GM21360 (cell line): ENCODE measurements at regions not wholly inside any gene's neighbourhood (a gene's known extent, or its start where the extent isn't known, plus 50 kb on each side); places are given as distances from the start of the nearest gene placed in this dataset.
"Not testable (repeated sequence)": the region's sequence is repeated elsewhere in the genome, so short reads cannot be mapped to it uniquely, and the experiment has no call there.

ENCODE experiments used
- ATAC-seq: cut with Tn5 transposase; IDR thresholded peaks from one replicate; pipeline ENCODE4 v1.9.1; 2021; ENCODE audit warnings: mild to moderate bottlenecking, moderate library complexity; ENCODE audit not compliant: unreplicated experiment

- ATAC-seq = no peak
Observed at GRCh38 chr6:144392536-144392935, 107.4 kb downstream of the UTRN start.

- no peak for ATAC-seq
Observed at GRCh38 chr6:144394210-144394609, 109.1 kb downstream of the UTRN start.

- ATAC-seq = no peak
Observed at GRCh38 chr6:144395014-144395413, 109.9 kb downstream of the UTRN start.

- no peak for ATAC-seq
Observed at GRCh38 chr6:144395826-144396225, 110.7 kb downstream of the UTRN start.

- ATAC-seq = no peak
Observed at GRCh38 chr6:144397141-144397540, 112.0 kb downstream of the UTRN start.

GRCh38 chr6:144400321-144400720 is 115.2 kb downstream of the UTRN start:
- ATAC-seq = no peak

GRCh38 chr6:144401736-144402733 is 116.9 kb downstream of the UTRN start:
- no peak for ATAC-seq

- no peak for ATAC-seq
Observed at GRCh38 chr6:144402750-144403149, 117.6 kb downstream of the UTRN start.

GRCh38 chr6:144405163-144405562 is 120.0 kb downstream of the UTRN start:
- ATAC-seq = no peak

GRCh38 chr6:144406796-144407195 is 121.7 kb downstream of the UTRN start:
- ATAC-seq = no peak

- no peak for ATAC-seq
Observed at GRCh38 chr6:144408161-144408560, 123.0 kb downstream of the UTRN start.

GRCh38 chr6:144410059-144410458 is 124.9 kb downstream of the UTRN start:
- ATAC-seq = no peak

- ATAC-seq = not testable (repeated sequence)
Observed at GRCh38 chr6:144410574-144410973, 125.4 kb downstream of the UTRN start.

GRCh38 chr6:144411531-144412165 is 126.5 kb downstream of the UTRN start:
- ATAC-seq = no peak

GRCh38 chr6:144413418-144413817 is 128.3 kb downstream of the UTRN start:
- ATAC-seq = no peak

GRCh38 chr6:144415014-144415413 is 129.9 kb downstream of the UTRN start:
- ATAC-seq = no peak

GRCh38 chr6:144415835-144416237 is 130.7 kb downstream of the UTRN start:
- no peak for ATAC-seq

GRCh38 chr6:144416244-144416643 is 131.1 kb downstream of the UTRN start:
- no peak for ATAC-seq

- no peak for ATAC-seq
Observed at GRCh38 chr6:144416773-144417172, 131.6 kb downstream of the UTRN start.

- no peak for ATAC-seq
Observed at GRCh38 chr6:144417681-144418080, 132.5 kb downstream of the UTRN start.

- no peak for ATAC-seq
Observed at GRCh38 chr6:144418959-144419545, 133.9 kb downstream of the UTRN start.

GRCh38 chr6:144423167-144423566 is 138.0 kb downstream of the UTRN start:
- no peak for ATAC-seq
